ENCODE measurements at regions not wholly inside any gene's neighbourhood (a gene's known extent, or its start where the extent isn't known, plus 50 kb on each side); places are given as distances from the start of the nearest gene placed in this dataset.

GRCh38 chr11:38594895-38595294, 1996.9 kb upstream of the RAG2 start:
- TF ChIP-seq EZH2phosphoT487 (IDR thresholded peaks at IDR 0.05; ENCODE audit: borderline replicate concordance, low read depth, low read length) (no peak), CTCF (conservative IDR thresholded peaks at IDR 0.05; ENCODE audit: low read length) (no peak)
- H3K4me3 ChIP-seq (ENCODE audit: low read depth, low read length, poor library complexity, severe bottlenecking): no peak overlapping the region

GRCh38 chr11:38593649-38594048, 1995.6 kb upstream of the RAG2 start:
- intact Hi-C loops (cut with micrococcal nuclease; ENCODE audit: unreplicated experiment): no loop called here
- BruUV-seq (replicated peaks): no TSS peak
- H2AFZ ChIP-seq (ENCODE audit: low read length): no peak overlapping the region
- DNase-seq (ENCODE audit: low spot score): no peak
- no peaks in the 10 kb centered on the region for H3K4me1 ChIP-seq (ENCODE audit: insufficient read depth, low read length, poor library complexity, severe bottlenecking)
- no peak overlapping the region for H3K4me3 ChIP-seq (ENCODE audit: low read depth, low read length, poor library complexity, severe bottlenecking)
- no peaks in the 10 kb centered on the region for H3K79me2 ChIP-seq (ENCODE audit: insufficient read depth, low read depth, low read length)
- ChIA-PET POLR2A (no interaction called here), CTCF (ENCODE audit: unreplicated experiment) (no interaction called here)
- no peaks in the 10 kb centered on the region for H4K20me1 ChIP-seq (ENCODE audit: insufficient read depth, low read length)
- no peak overlapping the region for H3K27ac ChIP-seq (ENCODE audit: low read depth, low read length, poor library complexity, severe bottlenecking)
- no peaks in the 10 kb centered on the region for H3K36me3 ChIP-seq (ENCODE audit: insufficient read depth, low read length)
- H3K9me3 ChIP-seq (ENCODE audit: low read length): 0 out of 2 replicates have a peak, but pooled peaks cover 8% of the 10 kb centered on the region
- TF ChIP-seq CTCF (conservative IDR thresholded peaks at IDR 0.05; ENCODE audit: low read length) (no peak), EZH2phosphoT487 (IDR thresholded peaks at IDR 0.05; ENCODE audit: borderline replicate concordance, low read depth, low read length) (no peak)
- no peaks in the 10 kb centered on the region for H3K9me2 ChIP-seq (ENCODE audit: insufficient read depth, low read length)
- H3K4me2 ChIP-seq (ENCODE audit: low read length): no peak overlapping the region

More at GRCh38 chr11:38594895-38595294, 1996.9 kb upstream of the RAG2 start:
- no peaks in the 10 kb centered on the region for H4K20me1 ChIP-seq (ENCODE audit: insufficient read depth, low read length)
- H3K9me3 ChIP-seq (ENCODE audit: low read length): no peaks in the 10 kb centered on the region
- no TSS peak for BruUV-seq (replicated peaks)
- CTCF ChIA-PET (ENCODE audit: unreplicated experiment): no interaction called here
- H2AFZ ChIP-seq (ENCODE audit: low read length): no peak overlapping the region
- H3K79me2 ChIP-seq (ENCODE audit: insufficient read depth, low read depth, low read length): no peaks in the 10 kb centered on the region
- POLR2A ChIA-PET: no interaction called here
- no peak overlapping the region for H3K4me2 ChIP-seq (ENCODE audit: low read length)
- intact Hi-C loops (cut with micrococcal nuclease; ENCODE audit: unreplicated experiment): no loop called here
- no peaks in the 10 kb centered on the region for H3K4me1 ChIP-seq (ENCODE audit: insufficient read depth, low read length, poor library complexity, severe bottlenecking)
- no peaks in the 10 kb centered on the region for H3K36me3 ChIP-seq (ENCODE audit: insufficient read depth, low read length)
- no peaks in the 10 kb centered on the region for H3K9me2 ChIP-seq (ENCODE audit: insufficient read depth, low read length)
- DNase-seq (ENCODE audit: low spot score): no peak
- no peak overlapping the region for H3K27ac ChIP-seq (ENCODE audit: low read depth, low read length, poor library complexity, severe bottlenecking)

- Histone ChIP-seq H3K27ac (ENCODE audit: low read depth, low read length, poor library complexity, severe bottlenecking) (no peak overlapping the region), H3K9me2 (ENCODE audit: insufficient read depth, low read length) (no peaks in the 10 kb centered on the region), H3K79me2 (ENCODE audit: insufficient read depth, low read depth, low read length) (no peaks in the 10 kb centered on the region), H2AFZ (ENCODE audit: low read length) (no peak overlapping the region), H3K4me2 (ENCODE audit: low read length) (no peak overlapping the region), H3K36me3 (ENCODE audit: insufficient read depth, low read length) (no peaks in the 10 kb centered on the region), H3K4me3 (ENCODE audit: low read depth, low read length, poor library complexity, severe bottlenecking) (no peak overlapping the region), H3K4me1 (ENCODE audit: insufficient read depth, low read length, poor library complexity, severe bottlenecking) (no peaks in the 10 kb centered on the region), H4K20me1 (ENCODE audit: insufficient read depth, low read length) (no peaks in the 10 kb centered on the region), H3K9me3 (ENCODE audit: low read length) (no peaks in the 10 kb centered on the region)
- no peak for DNase-seq (ENCODE audit: low spot score)
- TF ChIP-seq CTCF (conservative IDR thresholded peaks at IDR 0.05; ENCODE audit: low read length) (no peak), EZH2phosphoT487 (IDR thresholded peaks at IDR 0.05; ENCODE audit: borderline replicate concordance, low read depth, low read length) (no peak)
- POLR2A ChIA-PET: interaction anchor here (0.8 to 1.0 kb wide), 2 partner anchors 10 to 16 kb away, joined by 3 to 4 read pairs; no protein-coding TSS in a partner anchor
- intact Hi-C loops (cut with micrococcal nuclease; ENCODE audit: unreplicated experiment): no loop called here
- CTCF ChIA-PET (ENCODE audit: unreplicated experiment): no interaction called here
- no TSS peak for BruUV-seq (replicated peaks)
Measured at GRCh38 chr11:38582756-38583155, 1984.7 kb upstream of the RAG2 start.

All from OCI-LY7 (cell line).